ENCODE measurements at regions not wholly inside any gene's neighbourhood (a gene's known extent, or its start where the extent isn't known, plus 50 kb on each side); places are given as distances from the start of the nearest gene placed in this dataset.

GRCh38 chr16:35533683-35534082, 2074.3 kb downstream of the TP53TG3F start:
- intact Hi-C loops (cut with DNase I), result no loop called here
- DNase-seq, result no peak
- 57 to 70% methylated on average over 2 of the region's 2 CpGs for WGBS, 2 donors

GRCh38 chr16:35543486-35543885, 2084.1 kb downstream of the TP53TG3F start:
- peaks cover 2% of the 10 kb centered on the region for H3K9me3 ChIP-seq (ENCODE audit: control insufficient read depth, low read length)
- no peaks in the 10 kb centered on the region for H3K27me3 ChIP-seq (ENCODE audit: control insufficient read depth in 1 of 2, insufficient read depth in 2 of 2, low read length in 1 of 2)
- no peaks in the 10 kb centered on the region for H3K4me1 ChIP-seq (ENCODE audit: control insufficient read depth in 1 of 2, insufficient read depth in 2 of 2, low read length in 2 of 2)
- no peak for DNase-seq
- no peak overlapping the region for H3K4me3 ChIP-seq (ENCODE audit: low read length in 2 of 2)
- 75 to 87% methylated on average over 23 to 27 of the region's 27 CpGs for WGBS, 2 donors
- no peaks in the 10 kb centered on the region for H3K36me3 ChIP-seq (ENCODE audit: control insufficient read depth in 1 of 2, insufficient read depth in 2 of 2, low read length in 1 of 2)
- ATAC-seq (ENCODE audit: low FRiP score), result peak; percentile 22
- H3K27ac ChIP-seq (ENCODE audit: low read depth in 1 of 2, low read length in 2 of 2), result no peak overlapping the region
- intact Hi-C loops (cut with DNase I), result no loop called here

More at GRCh38 chr16:35533683-35534082, 2074.3 kb downstream of the TP53TG3F start:
- no peaks in the 10 kb centered on the region for H3K4me1 ChIP-seq (ENCODE audit: control insufficient read depth in 1 of 2, insufficient read depth in 2 of 2, low read length in 2 of 2)
- no peak overlapping the region for H3K4me3 ChIP-seq (ENCODE audit: low read length in 2 of 2)
- H3K27ac ChIP-seq (ENCODE audit: low read depth in 1 of 2, low read length in 2 of 2), result no peak overlapping the region
- H3K9me3 ChIP-seq (ENCODE audit: control insufficient read depth, low read length), result peaks cover 3% of the 10 kb centered on the region
- no peaks in the 10 kb centered on the region for H3K27me3 ChIP-seq (ENCODE audit: control insufficient read depth in 1 of 2, insufficient read depth in 2 of 2, low read length in 1 of 2)
- no peaks in the 10 kb centered on the region for H3K36me3 ChIP-seq (ENCODE audit: control insufficient read depth in 1 of 2, insufficient read depth in 2 of 2, low read length in 1 of 2)
- ATAC-seq (ENCODE audit: low FRiP score), result no peak

- no peak for ATAC-seq (ENCODE audit: low FRiP score)
These were observed 2093.4 kb downstream of the TP53TG3F start for GRCh38 chr16:35552763-35553162.

GRCh38 chr16:35557731-35558130, 2098.3 kb downstream of the TP53TG3F start:
- H3K36me3 ChIP-seq (ENCODE audit: control insufficient read depth in 1 of 2, insufficient read depth in 2 of 2, low read length in 1 of 2), result no peaks in the 10 kb centered on the region
- intact Hi-C loops (cut with DNase I), result no loop called here
- no peak for ATAC-seq (ENCODE audit: low FRiP score)
- 57 to 60% methylated on average over 2 of the region's 2 CpGs for WGBS, 2 donors
- no peak overlapping the region for H3K27ac ChIP-seq (ENCODE audit: low read depth in 1 of 2, low read length in 2 of 2)
- no peaks in the 10 kb centered on the region for H3K27me3 ChIP-seq (ENCODE audit: control insufficient read depth in 1 of 2, insufficient read depth in 2 of 2, low read length in 1 of 2)
- DNase-seq, result no peak
- H3K9me3 ChIP-seq (ENCODE audit: control insufficient read depth, low read length), result peaks cover 4% of the 10 kb centered on the region
- no peaks in the 10 kb centered on the region for H3K4me1 ChIP-seq (ENCODE audit: control insufficient read depth in 1 of 2, insufficient read depth in 2 of 2, low read length in 2 of 2)
- no peak overlapping the region for H3K4me3 ChIP-seq (ENCODE audit: low read length in 2 of 2)

More at GRCh38 chr16:35552763-35553162, 2093.4 kb downstream of the TP53TG3F start:
- Histone ChIP-seq H3K4me3 (ENCODE audit: low read length in 2 of 2) (no peak overlapping the region), H3K27me3 (ENCODE audit: control insufficient read depth in 1 of 2, insufficient read depth in 2 of 2, low read length in 1 of 2) (no peaks in the 10 kb centered on the region), H3K27ac (ENCODE audit: low read depth in 1 of 2, low read length in 2 of 2) (no peak overlapping the region), H3K4me1 (ENCODE audit: control insufficient read depth in 1 of 2, insufficient read depth in 2 of 2, low read length in 2 of 2) (no peaks in the 10 kb centered on the region), H3K9me3 (ENCODE audit: control insufficient read depth, low read length) (peaks cover 4% of the 10 kb centered on the region), H3K36me3 (ENCODE audit: control insufficient read depth in 1 of 2, insufficient read depth in 2 of 2, low read length in 1 of 2) (no peaks in the 10 kb centered on the region)
- 38 to 46% methylated on average over 31 of the region's 31 CpGs for WGBS, 2 donors
- intact Hi-C loops (cut with DNase I), result no loop called here
- DNase-seq, result no peak

GRCh38 chr16:35559911-35560636, 2100.7 kb downstream of the TP53TG3F start:
- Histone ChIP-seq H3K27ac (ENCODE audit: low read depth in 1 of 2, low read length in 2 of 2) (no peak overlapping the region), H3K4me1 (ENCODE audit: control insufficient read depth in 1 of 2, insufficient read depth in 2 of 2, low read length in 2 of 2) (no peaks in the 10 kb centered on the region), H3K27me3 (ENCODE audit: control insufficient read depth in 1 of 2, insufficient read depth in 2 of 2, low read length in 1 of 2) (no peaks in the 10 kb centered on the region), H3K9me3 (ENCODE audit: control insufficient read depth, low read length) (peaks cover 6% of the 10 kb centered on the region), H3K36me3 (ENCODE audit: control insufficient read depth in 1 of 2, insufficient read depth in 2 of 2, low read length in 1 of 2) (no peaks in the 10 kb centered on the region), H3K4me3 (ENCODE audit: low read length in 2 of 2) (no peak overlapping the region)
- 53% methylated on average over 2 of the region's 2 CpGs for WGBS, 2 donors
- no peak for DNase-seq
- intact Hi-C loops (cut with DNase I), result no loop called here
- ATAC-seq (ENCODE audit: low FRiP score), result no peak

DNA sequence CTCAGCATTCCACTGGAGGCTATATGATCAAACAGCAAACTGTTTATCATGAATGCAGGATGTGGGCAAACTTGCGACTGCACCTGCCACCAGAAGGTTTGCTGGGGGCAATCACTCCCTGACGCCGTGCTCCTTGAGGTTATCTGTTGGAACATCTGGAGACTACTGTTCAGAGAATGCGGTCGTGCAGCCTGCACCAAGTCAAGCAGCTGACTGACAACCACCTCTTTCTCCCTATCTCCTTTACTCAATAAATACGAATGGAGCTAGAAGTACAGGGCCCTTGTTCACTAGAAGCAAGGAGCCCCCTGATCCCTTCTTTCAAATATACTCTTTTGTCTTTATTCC, 2101.2 kb downstream of the TP53TG3F start:
- ATAC-seq (ENCODE audit: low FRiP score) (no peak), DNase-seq (no peak)
- no peaks in the 10 kb centered on the region for H3K27me3 ChIP-seq (ENCODE audit: control insufficient read depth in 1 of 2, insufficient read depth in 2 of 2, low read length in 1 of 2)
- 62 to 65% methylated on average over 6 of the region's 6 CpGs for WGBS, 2 donors
- H3K27ac ChIP-seq (ENCODE audit: low read depth in 1 of 2, low read length in 2 of 2), result no peak overlapping the region
- H3K4me3 ChIP-seq (ENCODE audit: low read length in 2 of 2), result no peak overlapping the region
- intact Hi-C loops (cut with DNase I), result no loop called here
- no peaks in the 10 kb centered on the region for H3K36me3 ChIP-seq (ENCODE audit: control insufficient read depth in 1 of 2, insufficient read depth in 2 of 2, low read length in 1 of 2)
- H3K4me1 ChIP-seq (ENCODE audit: control insufficient read depth in 1 of 2, insufficient read depth in 2 of 2, low read length in 2 of 2), result no peaks in the 10 kb centered on the region
- H3K9me3 ChIP-seq (ENCODE audit: control insufficient read depth, low read length), result peaks cover 6% of the 10 kb centered on the region

GRCh38 chr16:35561346-35561745, 2101.9 kb downstream of the TP53TG3F start:
- no peak for DNase-seq

GRCh38 chr16:35562471-35562870, 2103.1 kb downstream of the TP53TG3F start:
- Histone ChIP-seq H3K36me3 (ENCODE audit: control insufficient read depth in 1 of 2, insufficient read depth in 2 of 2, low read length in 1 of 2) (no peaks in the 10 kb centered on the region), H3K27ac (ENCODE audit: low read depth in 1 of 2, low read length in 2 of 2) (no peak overlapping the region), H3K4me3 (ENCODE audit: low read length in 2 of 2) (no peak overlapping the region), H3K4me1 (ENCODE audit: control insufficient read depth in 1 of 2, insufficient read depth in 2 of 2, low read length in 2 of 2) (no peaks in the 10 kb centered on the region), H3K27me3 (ENCODE audit: control insufficient read depth in 1 of 2, insufficient read depth in 2 of 2, low read length in 1 of 2) (no peaks in the 10 kb centered on the region), H3K9me3 (ENCODE audit: control insufficient read depth, low read length) (peaks cover 3% of the 10 kb centered on the region)
- 25 to 31% methylated on average over 1 of the region's 1 CpG for WGBS, 2 donors
- ATAC-seq (ENCODE audit: low FRiP score) (no peak), DNase-seq (no peak)
- intact Hi-C loops (cut with DNase I), result no loop called here

More at GRCh38 chr16:35561346-35561745, 2101.9 kb downstream of the TP53TG3F start:
- ATAC-seq (ENCODE audit: low FRiP score), result no peak
- H3K9me3 ChIP-seq (ENCODE audit: control insufficient read depth, low read length), result peaks cover 6% of the 10 kb centered on the region
- H3K4me1 ChIP-seq (ENCODE audit: control insufficient read depth in 1 of 2, insufficient read depth in 2 of 2, low read length in 2 of 2), result no peaks in the 10 kb centered on the region
- no peaks in the 10 kb centered on the region for H3K27me3 ChIP-seq (ENCODE audit: control insufficient read depth in 1 of 2, insufficient read depth in 2 of 2, low read length in 1 of 2)
- intact Hi-C loops (cut with DNase I), result no loop called here
- no peak overlapping the region for H3K4me3 ChIP-seq (ENCODE audit: low read length in 2 of 2)
- H3K27ac ChIP-seq (ENCODE audit: low read depth in 1 of 2, low read length in 2 of 2), result no peak overlapping the region
- H3K36me3 ChIP-seq (ENCODE audit: control insufficient read depth in 1 of 2, insufficient read depth in 2 of 2, low read length in 1 of 2), result no peaks in the 10 kb centered on the region

DNA sequence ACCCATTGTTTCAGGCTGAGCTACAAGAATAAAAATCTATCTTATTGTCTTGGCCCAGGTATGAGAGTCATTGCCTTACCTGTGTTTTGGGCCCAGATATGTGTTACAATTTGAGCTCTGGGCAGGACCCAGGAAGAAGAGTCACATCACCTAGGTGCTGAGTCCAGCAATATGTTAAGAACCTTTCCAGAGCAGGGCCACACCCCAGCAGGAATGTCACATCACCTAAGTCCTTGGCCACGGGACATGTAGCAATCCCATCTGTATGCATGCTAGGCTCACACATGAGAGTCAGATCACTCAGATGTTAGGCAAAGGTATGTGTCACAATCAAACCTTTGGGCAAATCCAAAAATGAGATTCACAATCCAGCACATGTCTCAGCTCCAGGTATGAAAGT, 2103.5 kb downstream of the TP53TG3F start:
- H3K27ac ChIP-seq (ENCODE audit: low read depth in 1 of 2, low read length in 2 of 2), result no peak overlapping the region
- intact Hi-C loops (cut with DNase I), result no loop called here
- H3K27me3 ChIP-seq (ENCODE audit: control insufficient read depth in 1 of 2, insufficient read depth in 2 of 2, low read length in 1 of 2), result no peaks in the 10 kb centered on the region
- DNase-seq, result no peak
- peaks cover 2% of the 10 kb centered on the region for H3K9me3 ChIP-seq (ENCODE audit: control insufficient read depth, low read length)
- ATAC-seq (ENCODE audit: low FRiP score), result no peak
- no peak overlapping the region for H3K4me3 ChIP-seq (ENCODE audit: low read length in 2 of 2)
- WGBS, 2 donors, result 31 to 39% methylated on average over 1 of the region's 1 CpG
- no peaks in the 10 kb centered on the region for H3K36me3 ChIP-seq (ENCODE audit: control insufficient read depth in 1 of 2, insufficient read depth in 2 of 2, low read length in 1 of 2)
- no peaks in the 10 kb centered on the region for H3K4me1 ChIP-seq (ENCODE audit: control insufficient read depth in 1 of 2, insufficient read depth in 2 of 2, low read length in 2 of 2)

Measured in aorta (tissue), 5 donors.